HG02759 (cell line): ENCODE measurements at regions not wholly inside any gene's neighbourhood (a gene's known extent, or its start where the extent isn't known, plus 50 kb on each side); places are given as distances from the start of the nearest gene placed in this dataset.

Experiments used
- ATAC-seq: cut with Tn5 transposase; IDR thresholded peaks from one replicate; pipeline ENCODE4 v1.9.1; 2021; ENCODE audit warnings: mild to moderate bottlenecking, moderate library complexity; ENCODE audit not compliant: unreplicated experiment

DNA sequence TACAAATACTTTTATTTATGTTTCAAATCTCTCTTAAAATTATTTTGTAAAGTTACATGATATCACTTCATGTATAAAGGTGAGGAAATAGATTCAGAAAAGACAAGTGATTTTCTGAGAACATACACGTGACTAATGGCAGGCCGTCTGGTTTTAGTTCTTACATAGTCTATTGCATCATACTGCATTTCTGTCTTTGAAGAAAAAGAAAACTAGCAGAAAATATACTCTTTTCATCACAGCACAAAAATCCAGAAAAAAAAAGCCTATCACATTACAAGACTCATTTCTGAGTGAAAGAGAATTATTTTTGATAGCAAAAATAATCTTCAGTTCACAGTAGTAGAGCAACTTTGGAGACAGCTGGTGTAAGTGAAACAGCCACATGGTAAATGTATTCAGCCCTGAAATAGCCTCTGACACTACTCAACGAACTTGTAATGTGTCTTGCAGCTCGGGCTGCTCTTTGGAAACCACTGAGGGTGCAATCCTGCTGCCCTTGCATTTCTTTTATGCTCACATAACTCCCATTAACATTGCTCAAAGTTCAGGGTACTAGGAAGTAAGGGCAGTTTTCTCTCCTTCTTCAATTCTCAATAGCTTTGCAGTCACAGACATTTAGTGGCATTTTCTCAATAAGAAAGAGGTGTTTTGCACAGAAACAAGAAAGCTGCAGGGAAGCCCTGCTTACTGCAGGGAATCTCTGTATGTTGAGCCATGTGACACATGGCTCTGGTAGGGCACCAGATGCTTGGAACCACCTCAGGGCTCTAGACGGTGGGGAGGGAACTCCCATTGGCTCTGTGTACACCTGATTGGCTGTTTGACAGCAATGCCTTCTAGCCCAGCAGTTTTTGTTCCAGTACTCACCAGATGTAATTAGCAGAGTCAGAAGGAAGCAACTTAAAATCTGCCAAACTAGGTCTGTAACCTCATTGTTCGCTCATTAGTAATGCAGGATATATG lies 845.3 kb upstream of the PTPRD start:
- no peak for ATAC-seq

DNA sequence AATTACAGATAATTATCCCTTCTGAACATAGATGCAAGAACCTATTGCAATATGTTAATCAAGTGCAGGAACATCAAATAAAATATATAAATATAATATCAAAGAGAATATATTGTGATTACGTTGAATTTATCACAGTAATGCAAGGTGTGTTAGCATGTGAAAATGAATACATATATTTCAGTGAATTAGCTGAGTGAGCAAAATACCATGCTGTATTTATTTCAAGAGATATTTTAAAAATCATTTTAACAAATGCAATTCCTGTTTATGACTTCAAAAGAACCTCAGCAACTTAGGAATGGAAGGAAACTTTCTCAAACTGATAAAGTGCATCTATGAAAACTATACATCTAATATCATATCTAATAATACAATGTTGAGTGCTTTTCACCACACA lies 856.9 kb upstream of the PTPRD start:
- ATAC-seq, result no peak

DNA sequence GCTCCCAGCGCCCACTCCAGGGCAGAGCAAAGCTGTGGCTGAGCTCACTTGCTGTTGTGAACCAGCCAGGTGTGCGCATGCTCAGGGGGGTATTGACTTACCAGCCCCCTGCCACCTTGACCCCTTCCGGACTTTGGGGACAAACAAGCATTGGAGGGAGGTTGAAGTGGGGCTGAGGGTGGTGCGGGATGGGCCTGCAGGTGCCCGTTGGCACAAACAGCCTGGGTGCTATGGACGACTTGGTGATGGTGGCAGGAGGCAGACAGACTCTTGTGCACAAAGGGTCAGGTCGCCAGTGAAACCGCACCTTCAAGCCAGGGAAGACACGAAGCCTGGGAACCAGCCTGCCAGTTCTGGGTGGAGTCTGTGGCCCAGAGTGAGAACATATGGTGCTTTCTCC lies 858.5 kb upstream of the PTPRD start:
- ATAC-seq, result no peak

DNA sequence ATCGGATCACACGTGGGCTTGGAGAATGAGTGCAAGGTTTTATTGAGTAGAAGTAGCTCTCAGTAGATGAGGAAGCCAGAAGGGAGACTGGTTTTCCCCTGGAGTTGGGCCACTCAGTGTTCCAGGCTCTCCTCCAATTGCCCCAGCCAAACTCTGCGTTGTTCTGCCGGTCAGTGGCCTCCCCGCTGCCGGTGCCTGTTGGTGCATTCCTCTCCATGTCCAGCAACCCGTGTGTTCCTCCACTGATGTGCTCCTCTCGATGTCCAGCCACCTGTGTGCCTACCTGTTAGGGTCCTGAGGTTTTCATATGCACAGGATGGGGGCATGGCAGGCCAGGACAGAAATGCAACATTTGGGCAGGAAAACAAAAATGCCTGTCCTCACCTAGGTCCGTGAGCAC lies 888.0 kb upstream of the PTPRD start:
- no peak for ATAC-seq

DNA sequence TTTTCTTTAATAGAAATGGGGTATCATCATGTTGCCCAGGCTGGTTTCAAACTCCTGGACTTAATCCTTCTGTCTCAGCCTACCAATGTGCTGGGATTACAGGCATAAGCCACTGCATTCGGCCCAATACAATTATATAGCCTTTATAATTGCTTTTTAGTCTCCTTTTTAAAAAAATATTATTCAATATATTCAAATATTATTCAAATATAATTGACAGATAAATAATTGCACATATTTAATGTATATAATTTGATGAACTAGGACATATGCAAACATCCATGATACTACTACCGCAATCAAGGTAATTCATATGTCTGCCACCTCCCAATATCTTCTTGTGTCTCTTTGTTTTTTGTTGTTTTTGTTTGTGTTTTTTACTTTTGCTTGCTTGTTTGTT lies 894.2 kb upstream of the PTPRD start:
- no peak for ATAC-seq

DNA sequence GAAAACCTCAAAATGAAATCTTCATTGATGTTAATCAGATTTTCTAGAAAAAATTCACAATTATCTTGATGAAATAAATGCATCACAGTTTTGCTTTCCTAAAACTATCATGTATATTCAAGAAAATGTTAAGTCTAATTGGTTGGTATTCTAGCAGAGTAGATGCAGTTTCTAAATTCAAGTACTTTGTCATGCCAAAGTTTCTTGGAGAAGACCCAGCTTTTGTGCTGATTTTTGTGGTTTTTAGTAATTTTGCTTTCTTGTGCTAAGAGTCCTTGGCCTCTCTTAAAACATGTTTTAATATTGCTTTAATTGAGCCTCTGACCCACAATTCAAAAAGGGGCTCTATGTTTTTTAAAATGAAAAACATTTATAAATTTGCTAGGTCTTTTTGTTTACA lies 924.8 kb upstream of the PTPRD start:
- no peak for ATAC-seq

DNA sequence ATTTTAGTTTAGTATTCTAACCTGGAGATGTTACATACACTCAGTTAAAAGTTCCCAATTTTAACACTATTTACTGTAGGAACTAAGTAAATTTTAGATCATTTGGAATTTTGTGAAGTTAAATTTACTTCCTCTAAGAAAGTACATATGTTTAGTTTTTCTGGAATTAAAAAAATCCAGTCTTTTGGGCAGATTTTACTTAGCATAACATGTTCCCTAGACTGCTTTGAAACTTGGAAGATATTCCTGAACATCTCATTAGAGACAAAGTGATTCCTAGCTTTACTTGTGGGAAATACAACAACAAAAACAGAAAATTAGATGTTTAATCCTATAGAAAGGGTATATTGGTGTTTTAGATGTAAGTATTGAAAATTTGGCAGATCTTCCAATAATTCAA lies 930.0 kb upstream of the PTPRD start:
- no peak for ATAC-seq

DNA sequence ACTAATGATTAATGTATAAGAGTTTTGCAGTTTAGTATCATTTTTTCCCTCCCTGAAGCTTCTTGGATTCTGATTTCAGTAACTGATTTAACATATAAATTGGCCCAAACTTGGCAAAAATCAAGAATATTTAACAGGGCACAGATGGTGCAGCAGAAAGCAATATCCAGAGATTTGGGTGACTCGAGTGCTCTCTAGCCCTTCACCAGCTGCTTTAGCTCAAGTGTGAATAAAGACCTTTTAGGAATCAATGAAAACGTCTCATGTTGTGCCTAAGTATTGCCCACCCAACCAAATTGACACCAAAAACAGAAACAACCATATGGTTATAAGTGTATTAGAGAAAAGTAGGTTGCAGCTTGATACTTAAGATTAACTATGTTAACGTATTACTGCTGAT lies 933.4 kb upstream of the PTPRD start:
- no peak for ATAC-seq

DNA sequence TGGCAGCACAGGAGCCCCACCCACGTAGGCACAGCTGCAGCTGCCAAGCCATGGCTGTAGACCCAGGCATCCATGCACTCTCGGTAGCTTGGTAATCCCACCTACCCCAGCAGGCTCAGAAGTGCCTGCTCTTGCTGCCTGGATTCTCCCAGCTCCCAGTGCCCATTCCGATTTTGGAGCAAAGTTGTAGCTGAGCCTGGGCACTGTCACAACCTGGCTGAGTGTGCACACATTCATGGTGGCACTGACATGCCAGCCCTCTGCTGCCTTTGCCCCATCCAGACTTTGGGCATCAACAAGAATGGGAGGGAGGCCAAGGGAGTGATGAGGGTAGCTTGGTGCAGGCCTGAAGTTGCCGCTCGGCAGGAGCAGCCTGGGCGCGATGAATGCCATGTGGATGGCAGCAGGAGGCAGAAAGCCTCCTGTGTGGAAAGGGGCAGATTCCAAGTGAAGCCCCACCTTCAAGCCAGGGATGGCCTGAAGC lies 936.6 kb upstream of the PTPRD start:
- ATAC-seq, result no peak

DNA sequence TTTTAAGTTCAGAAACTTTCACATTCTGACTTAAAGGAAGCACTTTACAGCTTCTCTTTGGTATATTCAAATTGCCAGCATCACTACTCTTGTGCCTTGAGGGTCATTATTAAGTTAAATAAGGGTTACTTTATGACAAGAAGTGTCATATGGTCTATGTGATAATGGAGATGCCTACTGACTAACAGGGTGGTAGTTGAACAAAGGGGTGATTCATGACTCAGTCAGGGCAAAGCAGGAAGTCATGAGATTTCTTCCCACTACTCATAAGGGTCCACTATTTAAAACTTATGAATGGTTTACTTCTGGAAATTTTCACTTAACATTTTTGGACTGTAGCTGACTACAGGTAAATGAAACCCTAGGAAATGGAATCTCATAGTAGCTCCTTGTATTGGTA lies 938.3 kb upstream of the PTPRD start:
- ATAC-seq, result no peak

DNA sequence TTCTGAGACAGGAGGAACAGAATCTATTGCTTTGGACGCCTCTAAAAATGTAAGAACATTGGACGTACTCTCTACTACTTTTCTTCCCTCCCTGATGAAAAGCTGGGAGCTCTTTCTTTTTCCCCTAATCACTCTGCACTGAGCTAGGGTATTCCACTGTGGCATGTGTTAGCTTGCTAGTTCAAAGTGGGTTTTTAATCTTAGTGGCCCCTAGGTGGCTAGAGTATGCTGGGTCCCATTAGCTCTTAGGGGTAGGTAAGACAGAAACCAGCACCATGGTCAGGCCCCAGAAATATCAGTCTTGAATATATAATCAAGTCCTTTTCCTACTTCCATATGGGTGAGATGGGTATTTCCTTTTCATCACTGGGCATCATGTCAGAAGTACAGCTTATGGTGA lies 945.2 kb upstream of the PTPRD start:
- no peak for ATAC-seq

DNA sequence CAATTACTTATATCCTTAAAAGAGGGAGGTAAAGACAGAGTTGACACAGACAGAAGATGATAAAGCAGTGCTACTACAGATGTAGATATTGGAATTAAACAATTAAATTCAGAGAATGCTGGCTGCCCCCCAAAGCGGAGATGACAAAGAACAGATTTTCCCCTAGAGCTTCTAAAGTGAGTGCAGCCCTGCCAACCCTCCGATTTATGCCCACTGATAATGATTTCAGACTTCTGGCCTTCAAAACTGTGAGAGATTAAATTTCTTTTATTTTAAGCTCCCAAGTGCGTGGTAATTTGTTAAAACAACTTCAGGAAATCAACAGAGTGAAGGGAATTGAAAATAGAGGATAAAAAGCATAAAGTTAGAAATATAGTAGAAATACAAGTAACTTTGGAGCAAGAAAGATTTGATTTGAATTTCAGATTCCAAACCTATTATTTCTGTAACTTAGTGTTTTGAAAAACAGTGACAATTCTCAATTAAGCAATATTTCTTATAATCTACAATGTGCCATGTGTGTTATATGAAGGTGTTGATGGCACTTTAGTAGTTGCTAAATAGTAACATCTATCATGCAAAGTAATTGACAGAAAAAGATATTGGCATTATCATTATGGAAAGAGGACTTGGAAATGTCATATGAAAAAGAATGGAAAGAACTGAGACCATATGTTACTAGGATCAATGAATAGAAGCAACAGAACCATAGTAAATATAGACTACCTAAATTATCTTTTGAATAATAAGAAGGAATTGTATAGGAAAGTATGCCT lies 946.4 kb upstream of the PTPRD start:
- ATAC-seq, result no peak

DNA sequence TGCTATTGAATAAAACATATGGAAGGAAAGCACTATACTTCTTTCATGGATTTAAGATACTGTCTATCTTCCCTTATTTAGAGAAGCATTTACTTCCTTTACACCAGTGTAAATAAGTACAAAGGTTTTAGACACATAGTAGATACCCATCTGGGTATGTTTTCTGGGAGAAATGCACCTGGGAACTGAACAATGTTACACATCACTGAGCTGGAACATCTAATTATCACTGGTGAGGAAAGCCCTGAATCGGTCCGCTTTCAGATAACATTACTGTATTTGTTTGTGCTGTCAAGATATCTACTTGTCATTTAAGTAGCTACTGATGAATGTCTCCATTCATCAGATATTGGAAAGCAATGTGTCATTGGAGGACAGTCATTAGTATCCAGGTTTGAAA lies 964.7 kb upstream of the PTPRD start:
- no peak for ATAC-seq

DNA sequence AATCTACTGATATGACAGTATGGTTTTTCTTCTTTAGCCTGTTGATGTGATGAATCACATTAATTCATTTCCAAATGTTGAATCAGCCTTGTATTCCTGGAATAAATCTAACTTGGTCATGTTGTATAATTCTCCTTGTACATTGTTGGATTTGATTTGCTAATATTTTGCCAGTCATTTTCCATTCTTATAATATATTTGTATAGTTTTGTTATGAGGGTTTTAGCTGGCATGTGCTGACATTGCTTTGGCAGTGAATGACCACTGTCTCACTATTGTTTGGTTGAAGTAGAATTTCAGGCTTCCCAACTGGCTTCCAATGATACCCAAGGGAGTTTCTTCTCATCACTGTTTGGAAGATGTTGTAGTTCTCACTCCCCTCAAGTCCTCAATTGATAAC lies 983.0 kb upstream of the PTPRD start:
- ATAC-seq, result no peak

DNA sequence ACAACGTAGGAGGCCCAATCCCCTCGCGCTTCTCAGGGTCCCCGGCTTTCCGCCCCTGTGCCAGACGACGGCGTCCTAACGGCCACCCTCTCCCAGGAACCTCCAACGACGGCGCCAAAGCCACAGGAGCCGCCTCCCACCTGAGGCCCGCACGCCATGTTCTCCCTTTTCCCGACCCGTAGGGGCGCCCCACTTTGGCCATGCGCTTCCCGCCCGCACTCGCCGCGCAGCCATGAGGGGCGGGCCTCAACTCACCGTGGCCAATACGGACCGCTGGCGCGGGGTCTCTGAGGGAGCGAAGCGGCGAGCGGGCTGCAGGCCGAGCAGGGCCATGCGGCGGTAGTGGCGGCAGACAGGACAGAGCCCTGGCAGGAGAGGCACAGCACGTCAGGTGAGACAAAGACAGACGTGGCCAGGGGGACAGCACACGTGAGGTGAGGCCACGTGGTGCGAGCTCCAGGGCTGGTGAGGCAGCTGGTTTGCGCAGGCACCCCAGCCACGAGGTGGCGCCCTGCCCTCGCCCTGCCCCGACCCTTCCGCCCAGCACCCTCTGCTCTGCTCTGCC lies 1005.5 kb upstream of the PTPRD start:
- ATAC-seq, result no peak

DNA sequence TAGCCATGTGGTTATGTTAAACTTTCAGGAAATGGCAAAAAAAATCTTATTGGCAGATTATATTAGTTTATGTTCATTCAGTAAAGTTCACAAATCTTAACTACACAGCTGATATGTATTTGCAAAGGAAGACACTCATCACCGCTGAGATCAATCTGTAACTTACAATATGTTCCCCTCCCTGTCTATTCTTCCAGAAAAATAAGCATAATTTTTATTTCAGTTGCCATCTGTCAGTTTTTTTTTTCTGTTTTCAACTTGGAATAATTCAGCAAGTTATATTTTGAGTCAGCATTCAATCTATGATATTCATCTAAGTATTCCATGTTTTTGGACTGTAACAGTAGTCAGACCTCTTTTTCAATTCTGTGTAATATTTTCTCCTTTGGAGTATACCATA lies 1019.9 kb upstream of the PTPRD start:
- ATAC-seq, result no peak

DNA sequence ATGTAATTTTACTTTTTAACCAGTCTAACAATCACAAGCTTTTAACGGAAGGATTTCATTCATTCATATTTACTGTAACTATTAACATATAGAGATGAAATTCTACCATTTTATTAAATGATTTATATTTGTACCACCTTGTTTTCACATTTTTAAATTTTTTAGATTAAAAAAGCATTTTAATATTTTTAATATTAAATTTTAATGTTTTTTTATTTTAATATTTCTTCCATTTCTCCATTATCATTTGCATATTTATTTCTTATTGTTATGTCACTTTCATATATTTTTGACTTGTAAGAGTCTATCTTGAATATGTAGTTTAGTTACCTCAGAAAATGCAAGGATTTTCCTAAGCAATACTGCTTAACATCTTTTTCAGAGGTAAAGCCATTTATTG lies 1034.0 kb upstream of the PTPRD start:
- no peak for ATAC-seq

DNA sequence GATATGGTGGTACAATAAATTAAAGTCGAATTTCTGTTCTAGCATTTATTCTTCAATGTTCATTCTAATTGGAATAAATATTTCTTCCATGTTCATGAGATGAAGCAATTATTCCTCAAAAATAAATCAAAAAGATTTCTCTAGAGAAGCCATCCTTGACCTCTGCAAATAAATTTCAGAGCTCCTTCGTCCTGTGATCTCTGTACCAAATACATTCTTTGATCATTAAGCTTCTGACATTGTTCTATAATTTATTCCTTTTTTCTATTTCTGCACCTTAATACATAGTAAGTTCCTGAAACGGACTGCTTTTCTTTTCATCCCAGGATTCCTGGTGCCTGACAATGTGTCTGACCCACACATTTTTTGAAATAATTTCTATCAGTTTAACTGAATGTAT lies 1039.3 kb upstream of the TYRP1 start:
- ATAC-seq, result no peak

DNA sequence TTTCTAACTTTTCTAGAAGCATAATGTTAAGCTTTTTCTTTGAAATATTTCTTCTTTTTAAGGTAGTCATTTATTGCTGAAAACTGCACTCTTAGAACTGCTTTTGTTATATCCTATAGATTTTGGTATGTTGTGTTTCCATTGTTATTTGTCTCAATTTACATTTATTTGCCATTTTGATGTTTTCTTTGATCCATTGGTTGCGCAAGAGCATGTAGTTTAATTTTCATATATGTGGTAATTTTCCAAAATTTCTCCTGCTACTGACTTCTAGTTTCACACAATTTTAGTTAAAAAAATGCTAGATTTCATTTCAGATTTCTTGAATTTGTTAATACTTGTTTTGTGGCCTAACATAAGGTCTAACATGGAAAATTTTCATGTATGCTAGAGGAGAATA lies 1029.3 kb upstream of the TYRP1 start:
- no peak for ATAC-seq

DNA sequence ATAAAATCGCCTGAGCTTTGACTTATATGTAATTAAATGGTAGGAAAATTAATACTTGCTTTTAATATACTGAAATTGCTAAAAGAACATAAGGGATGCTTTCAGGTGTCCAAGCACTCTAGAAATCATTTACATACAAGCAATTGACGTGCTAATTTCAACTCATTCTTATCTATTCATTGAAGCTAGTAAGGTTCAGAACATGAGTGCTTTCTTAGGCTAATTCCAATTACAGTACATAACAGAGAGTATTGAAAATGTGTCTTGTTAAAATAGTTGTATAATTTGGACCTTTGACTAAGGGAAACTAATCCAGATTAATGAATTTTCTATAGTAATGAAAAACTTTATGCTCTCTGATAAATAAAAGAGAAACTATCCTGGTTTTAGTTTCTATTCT lies 1016.4 kb upstream of the TYRP1 start:
- ATAC-seq, result no peak

DNA sequence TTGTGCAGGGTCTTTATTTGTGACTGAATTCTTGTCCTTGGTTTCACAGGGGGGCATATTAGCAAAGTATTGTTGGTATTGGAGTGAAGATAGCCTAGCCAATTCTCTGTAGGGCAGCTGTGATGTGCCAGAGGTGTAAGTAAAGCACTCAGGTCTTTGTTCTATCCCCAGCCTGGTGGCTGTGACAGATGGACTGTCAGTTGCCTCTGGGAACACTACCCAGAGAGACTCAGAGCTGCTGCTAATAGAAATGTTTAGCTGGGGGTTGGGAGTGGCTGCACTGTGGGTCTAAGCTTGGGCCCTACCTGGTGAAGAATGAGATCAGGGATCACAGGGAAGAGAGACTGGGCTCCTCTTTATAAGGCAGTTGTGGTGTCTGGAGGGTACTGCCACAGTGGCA lies 1006.5 kb upstream of the TYRP1 start:
- ATAC-seq, result no peak

DNA sequence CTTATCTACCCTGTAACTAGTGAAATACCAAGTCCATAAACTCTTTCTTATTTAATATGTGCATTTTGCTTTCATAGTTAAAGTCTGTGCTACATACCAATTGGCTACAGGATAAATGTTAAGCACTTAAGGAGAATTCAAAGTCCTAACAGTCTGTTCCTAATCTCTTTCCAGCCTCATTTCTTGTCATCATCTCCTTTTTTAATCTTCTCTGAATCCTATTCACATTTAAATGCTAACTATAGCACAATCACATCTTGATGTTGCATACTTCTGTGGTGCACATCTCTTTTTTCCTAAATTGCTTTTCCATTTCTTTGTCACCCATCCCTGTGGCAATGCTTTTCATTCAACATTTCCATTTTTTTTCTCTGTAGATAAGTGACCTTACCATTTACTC lies 996.1 kb upstream of the TYRP1 start:
- no peak for ATAC-seq
